ENCODE measurements at regions not wholly inside any gene's neighbourhood (a gene's known extent, or its start where the extent isn't known, plus 50 kb on each side); places are given as distances from the start of the nearest gene placed in this dataset.
"Not testable (repeated sequence)": the region's sequence is repeated elsewhere in the genome, so short reads cannot be mapped to it uniquely, and the experiment has no call there.

GRCh38 chr5:162274679-162275078 is 207.1 kb downstream of the GABRG2 start:
- TF ChIP-seq ZFX (IDR thresholded peaks at IDR 0.05) (no peak), CTCF (conservative IDR thresholded peaks at IDR 0.05) (no peak)
- H3K27ac ChIP-seq: no peak overlapping the region

- H3K27ac ChIP-seq: not testable (repeated sequence)
These were observed 207.8 kb downstream of the GABRG2 start for GRCh38 chr5:162275387-162275786.

- TF ChIP-seq ZFX (IDR thresholded peaks at IDR 0.05): no peak
- no peak for TF ChIP-seq CTCF (conservative IDR thresholded peaks at IDR 0.05)
- no peak overlapping the region for H3K27ac ChIP-seq
These were observed 214.6 kb downstream of the GABRG2 start for GRCh38 chr5:162282191-162282590.

GRCh38 chr5:162283609-162284008 is 216.0 kb downstream of the GABRG2 start:
- H3K27ac ChIP-seq: no peak overlapping the region
- TF ChIP-seq ZFX (IDR thresholded peaks at IDR 0.05): no peak
- TF ChIP-seq CTCF (conservative IDR thresholded peaks at IDR 0.05): no peak

GRCh38 chr5:162288647-162289296 is 221.2 kb downstream of the GABRG2 start:
- TF ChIP-seq CTCF (conservative IDR thresholded peaks at IDR 0.05) (no peak), ZFX (IDR thresholded peaks at IDR 0.05) (no peak)
- no peak overlapping the region for H3K27ac ChIP-seq

GRCh38 chr5:162289489-162289888 is 221.9 kb downstream of the GABRG2 start:
- no peak overlapping the region for H3K27ac ChIP-seq
- TF ChIP-seq CTCF (conservative IDR thresholded peaks at IDR 0.05) (no peak), ZFX (IDR thresholded peaks at IDR 0.05) (no peak)

- TF ChIP-seq CTCF (conservative IDR thresholded peaks at IDR 0.05) (no peak), ZFX (IDR thresholded peaks at IDR 0.05) (no peak)
- no peak overlapping the region for H3K27ac ChIP-seq
These were observed 232.2 kb downstream of the GABRG2 start for GRCh38 chr5:162299793-162300192.

- no peak for TF ChIP-seq CTCF (conservative IDR thresholded peaks at IDR 0.05)
- TF ChIP-seq ZFX (IDR thresholded peaks at IDR 0.05): no peak
- no peak overlapping the region for H3K27ac ChIP-seq
These were observed 233.8 kb downstream of the GABRG2 start for GRCh38 chr5:162301356-162301755.

Measured in C4-2B (cell line).